Endothelial cell of umbilical vein (primary cell): ENCODE measurements at regions not wholly inside any gene's neighbourhood (a gene's known extent, or its start where the extent isn't known, plus 50 kb on each side); places are given as distances from the start of the nearest gene placed in this dataset.
"Not testable (repeated sequence)": the region's sequence is repeated elsewhere in the genome, so short reads cannot be mapped to it uniquely, and the experiment has no call there.

Experiments used
- BruUV-seq: library from RNA; stranded (reverse); fragments of 400-500 nt; replicated peaks from 2 replicates; lab custom pipeline; 2021; lab: Mats Ljungman, UMichigan
- CTCF ChIA-PET: fragments of 300-600, 350-600 bp; sonication (Branson Sonifier 250); formaldehyde crosslinking; loops from one replicate; lab custom pipeline; 2021; ENCODE audit warnings: antibody characterized with exemption, inconsistent platforms; lab: Charles Lee
- POLR2A ChIA-PET: fragments of 300-600, 350-600 bp; sonication (Branson Sonifier 250); formaldehyde crosslinking; loops from one replicate; lab custom pipeline; 2021; ENCODE audit warnings: antibody characterized with exemption, inconsistent platforms; lab: Charles Lee
- DNase-seq: peaks from one replicate; pipeline ENCODE4 v3.0.0-alpha.2; 2011; ENCODE audit warnings: low read depth, low spot score
- FAIRE-seq: peaks from 2 replicates; lab custom pipeline; 2011; peaks lifted over from hg19 to GRCh38; lab: Jason Lieb, UNC
- H2AFZ ChIP-seq: 2 replicates; pipeline ENCODE4 v1.6.0; 2012; ENCODE audit warnings: low read depth, low read length, control low read depth, inconsistent platforms
- H3K27ac ChIP-seq: 2 replicates; pipeline ENCODE4 v1.5.1; 2011; ENCODE audit warnings: low read depth, mild to moderate bottlenecking, control low read depth, low read length, moderate library complexity; ENCODE audit not compliant: insufficient read depth
- H3K27me3 ChIP-seq, 2 experiments: 2 replicates each; pipeline versions ENCODE4 v1.6.0 to v1.6.1; 2011; ENCODE audit warnings: low read length in 2 of 2, mixed read lengths in 1 of 2; ENCODE audit not compliant: control insufficient read depth in 2 of 2, insufficient read depth in 2 of 2
- H3K36me3 ChIP-seq, 2 experiments: 2 replicates in 1 of 2; 3 replicates in 1 of 2; pipeline ENCODE4 v1.5.1; 2011; ENCODE audit warnings: low read length in 2 of 2, mild to moderate bottlenecking in 1 of 2, moderate library complexity in 1 of 2; ENCODE audit not compliant: control insufficient read depth in 2 of 2, insufficient read depth in 2 of 2; ENCODE audit errors: extremely low read depth in 1 of 2
- H3K4me1 ChIP-seq: 3 replicates; pipeline ENCODE4 v1.5.1; 2011; ENCODE audit warnings: mild to moderate bottlenecking, low read length; ENCODE audit not compliant: control insufficient read depth, insufficient read depth; ENCODE audit errors: extremely low read depth
- H3K4me2 ChIP-seq: 2 replicates; pipeline ENCODE4 v1.6.1; 2011; ENCODE audit warnings: low read length, control low read depth, mixed read lengths; ENCODE audit not compliant: insufficient read depth
- H3K4me3 ChIP-seq, 3 experiments: fragments of 200-600 bp in 1 of 3; sonication (generic), shearing (Covaris generic) in 1 of 3; replicated peaks in 1 of 3; 2 replicates each; pipeline ENCODE4 v1.5.1; 2011 to 2016; ENCODE audit warnings: control low read depth in 3 of 3, low read length in 3 of 3, mild to moderate bottlenecking in 2 of 3, inconsistent platforms in 1 of 3, low read depth in 1 of 3, moderate library complexity in 1 of 3; ENCODE audit not compliant: insufficient read depth in 1 of 3
- H3K79me2 ChIP-seq: 2 replicates; pipeline ENCODE4 v1.6.0; 2012; ENCODE audit warnings: low read length, inconsistent platforms; ENCODE audit not compliant: control insufficient read depth, insufficient read depth
- H3K9ac ChIP-seq: replicated peaks from 2 replicates; pipeline ENCODE3; 2011; ENCODE audit warnings: low read length, control low read depth; ENCODE audit not compliant: insufficient read depth; ENCODE audit errors: extremely low read depth
- H3K9me1 ChIP-seq: replicated peaks from 3 replicates; pipeline ENCODE4 v1.6.0; 2011; ENCODE audit warnings: mild to moderate bottlenecking, low read length; ENCODE audit not compliant: control insufficient read depth, insufficient read depth; ENCODE audit errors: extremely low read depth
- H3K9me3 ChIP-seq: replicated peaks from 2 replicates; pipeline ENCODE4 v1.5.1; 2012; ENCODE audit warnings: low read length, inconsistent platforms; ENCODE audit not compliant: control insufficient read depth, insufficient read depth
- H4K20me1 ChIP-seq: replicated peaks from 2 replicates; pipeline ENCODE3; 2011; ENCODE audit warnings: mild to moderate bottlenecking, low read length; ENCODE audit not compliant: control insufficient read depth, insufficient read depth; ENCODE audit errors: extremely low read depth
- EZH2 ChIP-seq: IDR thresholded peaks from 2 replicates; pipeline ENCODE4 v1.6.1; 2012; ENCODE audit warnings: borderline replicate concordance, low read depth, mild to moderate bottlenecking, moderate library complexity, low read length, inconsistent platforms; ENCODE audit not compliant: severe bottlenecking
- JUN ChIP-seq: IDR thresholded peaks from 2 replicates; pipeline ENCODE4 v1.6.1; 2011; ENCODE audit warnings: borderline replicate concordance, low read depth; ENCODE audit not compliant: insufficient read length, insufficient read depth
- POLR2A ChIP-seq: IDR thresholded peaks from 2 replicates; pipeline ENCODE4 v1.6.1; 2012; ENCODE audit warnings: low read depth, mild to moderate bottlenecking, control low read depth, low read length
- dilution Hi-C: fragments of 300-500 bp; cut with MboI; formaldehyde crosslinking; loops from one replicate; pipeline ENCODE4 v1.15.0; 2019; ENCODE audit warnings: low sequenced_read_pairs; ENCODE audit not compliant: extremely low pct_ligation_motif_present
- intact Hi-C: fragments of 100-400 bp; cut with micrococcal nuclease; formaldehyde crosslinking; loops from one replicate; pipeline ENCODE4 v1.10.0; 2022

DNA sequence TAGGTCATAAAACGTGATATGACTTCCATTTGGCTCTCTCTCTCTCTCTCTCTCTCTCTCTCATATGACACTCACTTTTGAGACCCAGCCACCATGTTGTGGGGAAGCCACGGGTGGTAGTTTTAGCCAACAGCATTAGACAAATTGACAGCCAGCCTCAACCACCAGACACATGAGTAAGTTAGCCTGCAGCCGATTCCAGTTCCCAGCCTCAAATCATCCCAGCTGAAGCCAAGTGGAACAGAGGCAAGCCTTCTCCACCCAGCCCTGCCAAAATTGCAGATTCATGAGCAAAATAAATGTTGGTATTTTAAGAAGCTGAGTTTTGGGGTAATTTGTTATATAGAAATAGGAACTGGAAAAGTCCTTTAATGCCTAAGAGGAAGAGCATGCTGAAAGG, 98.0 kb upstream of the DNAH14 start:
- dilution Hi-C loops: no loop called here
- Histone ChIP-seq H3K4me2 (no peak overlapping the region), H3K4me1 (no peaks in the 10 kb centered on the region), H3K9me1 (no peaks in the 10 kb centered on the region), H2AFZ (no peak overlapping the region), H3K36me3 (no peaks in the 10 kb centered on the region), H3K79me2 (no peaks in the 10 kb centered on the region), H3K9ac (no peak overlapping the region), H3K4me3 (no peak overlapping the region), H4K20me1 (no peaks in the 10 kb centered on the region), H3K27ac (no peak overlapping the region), H3K27me3 (no peaks in the 10 kb centered on the region), H3K9me3 (no peaks in the 10 kb centered on the region)
- POLR2A ChIA-PET: no interaction called here
- TF ChIP-seq POLR2A (no peak), JUN (no peak), EZH2 (no peak)
- no peak for DNase-seq
- FAIRE-seq: no peak
- intact Hi-C loops: loop anchor here (10.0 kb wide), 1 partner anchor 57 kb away; no protein-coding TSS in a partner anchor
- CTCF ChIA-PET: no interaction called here
- BruUV-seq: no TSS peak

DNA sequence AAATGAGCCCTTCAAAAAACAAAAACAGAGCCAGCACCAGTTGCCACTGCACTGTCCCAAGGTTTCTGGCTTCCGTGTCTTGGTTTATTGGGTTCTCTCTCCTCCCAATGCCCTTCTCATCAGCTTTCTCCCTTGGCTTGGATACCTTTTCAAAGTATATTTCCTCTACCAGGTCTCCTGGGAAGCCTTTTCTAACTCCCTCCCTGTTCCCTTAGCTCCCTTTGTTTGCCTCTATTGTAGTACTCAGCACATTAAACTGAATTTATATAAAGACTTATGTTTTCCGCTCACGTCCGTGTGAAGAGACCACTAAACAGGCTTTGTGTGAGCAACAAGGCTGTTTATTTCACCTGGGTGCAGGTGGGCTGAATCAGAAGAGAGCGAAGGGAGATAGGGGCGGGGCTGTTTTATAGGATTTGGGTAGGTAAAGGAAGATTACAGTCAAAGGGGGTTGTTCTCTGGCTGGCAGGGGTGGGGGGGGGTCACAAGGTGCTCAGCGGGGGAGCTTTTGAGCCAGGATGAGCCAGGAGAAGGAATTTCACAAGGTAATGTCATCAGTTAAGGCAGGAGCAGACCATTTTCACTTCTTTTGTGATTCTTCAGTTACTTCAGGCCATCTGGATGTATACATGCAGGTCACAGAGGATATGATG, 89.7 kb upstream of the DNAH14 start:
- intact Hi-C loops: loop anchor here (10.0 kb wide), 1 partner anchor 65 kb away; no protein-coding TSS in a partner anchor
- H3K79me2 ChIP-seq, H2AFZ ChIP-seq, H3K9me3 ChIP-seq, H3K9ac ChIP-seq, H4K20me1 ChIP-seq, H3K27me3 ChIP-seq, H3K4me2 ChIP-seq, POLR2A ChIA-PET, H3K27ac ChIP-seq, dilution Hi-C loops, H3K4me1 ChIP-seq, FAIRE-seq, H3K9me1 ChIP-seq, BruUV-seq, H3K4me3 ChIP-seq, DNase-seq, H3K36me3 ChIP-seq: not testable (repeated sequence)
- CTCF ChIA-PET: interaction anchor here (0.7 to 2.6 kb wide), 3 partner anchors 11 to 326 kb away, joined by 3 to 9 read pairs (median 6); no protein-coding TSS in a partner anchor

DNA sequence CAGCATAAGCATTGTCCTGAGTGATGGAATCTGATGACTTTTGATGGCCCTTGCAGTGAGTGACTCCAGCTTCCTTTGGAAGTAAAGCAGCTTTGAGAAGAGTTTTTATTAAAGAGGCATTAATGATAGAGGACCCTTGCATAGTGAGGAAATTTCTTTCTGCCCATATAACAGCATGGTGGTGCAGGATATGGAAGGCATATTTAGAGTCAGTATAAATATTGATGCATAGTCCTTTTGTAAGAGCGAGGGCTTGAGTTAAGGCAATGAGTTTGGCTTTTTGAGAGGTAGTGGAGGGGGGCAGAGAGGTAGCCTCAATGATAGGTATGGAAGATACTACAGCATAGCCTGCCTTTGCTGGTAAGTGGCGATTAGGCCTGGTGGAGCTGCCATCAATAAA, 87.7 kb upstream of the DNAH14 start:
- H3K27me3 ChIP-seq, H3K9ac ChIP-seq, DNase-seq, H3K27ac ChIP-seq, H2AFZ ChIP-seq, H3K4me1 ChIP-seq, H3K4me2 ChIP-seq, H3K9me3 ChIP-seq, FAIRE-seq, BruUV-seq, H3K4me3 ChIP-seq, H3K36me3 ChIP-seq, H4K20me1 ChIP-seq, intact Hi-C loops, H3K79me2 ChIP-seq, dilution Hi-C loops, POLR2A ChIA-PET, H3K9me1 ChIP-seq: not testable (repeated sequence)
- CTCF ChIA-PET: interaction anchor here (2.6 kb wide), 1 partner anchor 9 kb away, joined by 9 read pairs; no protein-coding TSS in a partner anchor
